Breast epithelium (tissue), 4 donors: ENCODE measurements at regions not wholly inside any gene's neighbourhood (a gene's known extent, or its start where the extent isn't known, plus 50 kb on each side); places are given as distances from the start of the nearest gene placed in this dataset.

ENCODE experiments used
- DNase-seq, 2 donors: peaks; one replicate each; pipeline ENCODE4 v3.0.0-alpha.2; 2019; ENCODE audit warnings: low spot score in 2 of 2
- H3K27ac ChIP-seq, 2 donors: fragments of 200-600 bp; sonication (generic) in 1 of 2; one replicate each; pipeline ENCODE4 v1.5.1; 2016 to 2019; ENCODE audit warnings: mild to moderate bottlenecking in 1 of 2
- H3K27me3 ChIP-seq, 2 donors: fragments of 200-600 bp; sonication (generic) in 1 of 2; one replicate each; pipeline versions ENCODE4 v1.5.1 to v1.6.0; 2017 to 2019; ENCODE audit warnings: control low read depth in 1 of 2, mild to moderate bottlenecking in 1 of 2
- H3K36me3 ChIP-seq: fragments of 200-600 bp; one replicate; pipeline ENCODE4 v1.5.1; 2019
- H3K4me1 ChIP-seq, 2 donors: fragments of 200-600 bp; sonication (generic); one replicate each; pipeline ENCODE4 v1.5.1; 2016 to 2019; ENCODE audit warnings: control low read depth in 1 of 2
- H3K4me3 ChIP-seq, 3 donors: fragments of 200-600 bp; sonication (generic); 1 replicate in 2 of 3; 2 replicates in 1 of 3; pipeline ENCODE4 v1.5.1; 2016 to 2019; ENCODE audit warnings: mild to moderate bottlenecking in 3 of 3, moderate library complexity in 2 of 3
- H3K9me3 ChIP-seq, 2 donors: fragments of 200-600 bp; sonication (generic) in 1 of 2; one replicate each; pipeline ENCODE4 v1.5.1; 2016 to 2019; ENCODE audit warnings: control low read depth in 1 of 2
- CTCF ChIP-seq, 3 donors: fragments of 450-650 bp; IDR thresholded peaks; one replicate each; pipeline ENCODE4 v1.5.1; 2016 to 2017; ENCODE audit warnings: antibody characterized with exemption in 3 of 3, mild to moderate bottlenecking in 3 of 3, moderate library complexity in 3 of 3
- POLR2A ChIP-seq: fragments of 450-650 bp; IDR thresholded peaks from one replicate; pipeline ENCODE4 v1.6.1; 2016; ENCODE audit warnings: antibody characterized with exemption, mild to moderate bottlenecking, moderate library complexity
- POLR2AphosphoS5 ChIP-seq, 3 donors: sonication (generic); formaldehyde crosslinking; IDR thresholded peaks; one replicate each; pipeline ENCODE4 v1.6.1; 2017; ENCODE audit warnings: antibody characterized with exemption in 3 of 3
- intact Hi-C: fragments of 100-400 bp; cut with DNase I; formaldehyde crosslinking; loops from one replicate; pipeline ENCODE4 v1.15.1; 2023; ENCODE audit warnings: low total_unique reads

DNA sequence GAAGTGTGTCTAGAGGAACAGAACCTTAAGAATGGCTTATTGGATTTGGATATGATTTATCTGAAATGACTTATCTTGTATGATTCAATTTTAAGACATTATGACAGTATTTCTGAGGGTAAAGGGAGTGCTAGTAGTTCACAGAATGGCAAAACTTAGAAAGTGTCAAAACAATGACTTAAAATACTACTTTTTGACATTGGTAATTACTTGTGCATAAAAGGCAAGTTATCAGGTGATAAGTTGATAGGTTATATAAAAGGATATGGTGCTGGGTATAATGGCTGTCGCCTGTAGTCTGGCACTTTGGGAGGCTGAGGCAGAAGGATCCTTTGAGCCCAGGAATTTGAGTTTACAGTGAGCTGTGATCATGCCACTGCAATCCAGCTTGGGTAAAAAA is 494.4 kb downstream of the CDH9 start:
- TF ChIP-seq POLR2A = no peak
- TF ChIP-seq CTCF (IDR thresholded peaks at IDR 0.05) = no peak
- no peak for TF ChIP-seq POLR2AphosphoS5 (IDR thresholded peaks at IDR 0.05)
- peaks cover 0 to 7% of the 10 kb centered on the region in 2 donors for H3K9me3 ChIP-seq
- no peaks in the 10 kb centered on the region for H3K27me3 ChIP-seq
- no peaks in the 10 kb centered on the region for H3K36me3 ChIP-seq
- H3K4me3 ChIP-seq = no peak overlapping the region
- DNase-seq = no peak
- no peaks in the 10 kb centered on the region for H3K4me1 ChIP-seq
- intact Hi-C loops = no loop called here
- H3K27ac ChIP-seq = no peak overlapping the region

GRCh38 chr5:26538226-26538625 is 500.2 kb downstream of the CDH9 start:
- DNase-seq = no peak
- Histone ChIP-seq H3K9me3 (peaks cover 0 to 7% of the 10 kb centered on the region in 2 donors), H3K4me3 (no peak overlapping the region), H3K27me3 (no peaks in the 10 kb centered on the region), H3K27ac (no peak overlapping the region), H3K36me3 (no peaks in the 10 kb centered on the region), H3K4me1 (no peaks in the 10 kb centered on the region)
- intact Hi-C loops = no loop called here
- TF ChIP-seq POLR2AphosphoS5 (IDR thresholded peaks at IDR 0.05) (no peak), CTCF (IDR thresholded peaks at IDR 0.05) (no peak), POLR2A (no peak)

DNA sequence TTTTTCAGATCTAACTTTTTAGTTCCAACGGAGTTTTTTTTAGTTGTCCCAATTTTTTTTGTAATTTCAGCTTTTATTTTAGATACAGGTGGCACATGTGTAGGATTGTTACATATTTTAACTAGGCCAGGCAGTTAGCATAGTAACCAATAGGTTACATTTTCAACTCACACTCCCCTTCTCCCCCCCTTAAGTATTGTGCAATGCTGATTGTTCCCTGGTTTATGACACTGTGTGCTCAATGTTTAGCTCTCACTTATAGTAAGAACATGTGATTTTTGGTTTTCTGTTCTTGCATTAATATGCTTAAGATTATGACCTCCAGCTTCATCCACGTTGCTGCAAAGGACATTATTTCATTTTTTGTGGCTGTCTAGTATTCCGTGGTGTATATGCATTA is 503.2 kb downstream of the CDH9 start:
- no peak overlapping the region for H3K27ac ChIP-seq
- no peak for TF ChIP-seq CTCF (IDR thresholded peaks at IDR 0.05)
- no peak for TF ChIP-seq POLR2A
- TF ChIP-seq POLR2AphosphoS5 (IDR thresholded peaks at IDR 0.05) = no peak
- H3K36me3 ChIP-seq = no peaks in the 10 kb centered on the region
- H3K27me3 ChIP-seq = no peaks in the 10 kb centered on the region
- no peaks in the 10 kb centered on the region for H3K4me1 ChIP-seq
- intact Hi-C loops = no loop called here
- no peak for DNase-seq
- H3K9me3 ChIP-seq = no peaks in the 10 kb centered on the region
- H3K4me3 ChIP-seq = no peak overlapping the region

GRCh38 chr5:26530305-26530704 is 508.1 kb downstream of the CDH9 start:
- Histone ChIP-seq H3K9me3 (peaks cover 0 to 3% of the 10 kb centered on the region in 2 donors), H3K36me3 (no peaks in the 10 kb centered on the region), H3K27ac (no peak overlapping the region), H3K4me3 (no peak overlapping the region), H3K27me3 (no peaks in the 10 kb centered on the region), H3K4me1 (no peaks in the 10 kb centered on the region)
- no peak for DNase-seq
- TF ChIP-seq CTCF (IDR thresholded peaks at IDR 0.05) (no peak), POLR2AphosphoS5 (IDR thresholded peaks at IDR 0.05) (no peak), POLR2A (no peak)
- intact Hi-C loops = no loop called here

DNA sequence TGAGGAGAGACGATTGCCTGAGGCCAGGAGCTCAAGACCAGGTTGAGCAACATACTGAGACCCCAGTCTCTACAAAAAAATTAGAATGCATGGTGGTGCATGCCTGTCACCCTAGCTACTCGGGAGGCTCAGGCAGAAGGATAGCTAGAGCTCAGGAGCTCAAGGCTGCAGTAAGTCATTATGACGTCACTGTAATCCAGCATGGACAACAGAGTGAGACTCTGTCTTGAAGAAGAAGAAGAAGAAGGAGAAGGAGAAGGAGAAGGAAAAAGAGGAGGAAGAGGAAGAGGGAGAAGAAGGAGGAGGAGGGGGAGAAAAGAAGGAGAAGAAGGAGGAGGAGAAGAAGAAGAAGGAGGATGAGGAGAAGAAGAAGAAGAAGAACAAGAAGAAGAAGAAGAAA is 519.1 kb downstream of the CDH9 start:
- H3K4me3 ChIP-seq = no peak overlapping the region
- no peak for TF ChIP-seq POLR2A
- TF ChIP-seq CTCF (IDR thresholded peaks at IDR 0.05) = no peak
- no peak for TF ChIP-seq POLR2AphosphoS5 (IDR thresholded peaks at IDR 0.05)
- peaks cover 0 to 7% of the 10 kb centered on the region in 2 donors for H3K9me3 ChIP-seq
- no peak for DNase-seq
- H3K27me3 ChIP-seq = no peaks in the 10 kb centered on the region
- H3K36me3 ChIP-seq = no peaks in the 10 kb centered on the region
- no peaks in the 10 kb centered on the region for H3K4me1 ChIP-seq
- intact Hi-C loops = no loop called here
- H3K27ac ChIP-seq = no peak overlapping the region
